Right lobe of liver (tissue), 4 donors: ENCODE measurements at regions not wholly inside any gene's neighbourhood (a gene's known extent, or its start where the extent isn't known, plus 50 kb on each side); places are given as distances from the start of the nearest gene placed in this dataset.

Experiments
- POLR2A ChIP-seq: fragments of 450-650 bp; IDR thresholded peaks from one replicate; pipeline ENCODE4 v1.6.1; 2017; ENCODE audit warnings: antibody characterized with exemption, mild to moderate bottlenecking
- TF ChIP-seq, protein P1 (sequence below), 4 donors: fragments of 200-600 bp in 3 of 4; fragments of 450-650 bp in 1 of 4; IDR thresholded peaks; one replicate each; pipeline versions ENCODE4 v1.5.1 to v1.8.0; 2016 to 2022; ENCODE audit warnings: antibody characterized with exemption in 4 of 4, mild to moderate bottlenecking in 2 of 4
- donor health status: DM: no; HTN: no; CAD: no.
- donor health status: DM: no; HTN: no; CAD: no.
- donor health status: DM: no; HTN: yes; CAD: no.

DNA sequence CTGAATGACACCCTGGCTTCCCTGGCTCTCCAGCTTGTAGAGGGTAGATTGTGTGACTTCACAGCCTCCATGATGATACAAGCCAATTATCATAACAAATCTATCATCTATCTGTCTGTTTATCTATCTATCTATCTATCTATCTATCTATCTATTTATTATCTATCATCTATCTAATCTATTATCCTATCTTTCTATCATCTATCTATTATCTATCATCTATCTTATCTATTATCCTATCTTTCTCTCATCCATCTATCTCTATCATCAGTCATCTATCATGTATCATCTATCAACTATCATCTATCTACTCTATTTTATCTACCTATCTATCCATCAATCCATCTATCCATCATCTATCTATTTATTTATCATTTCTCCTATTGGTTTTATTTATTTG, 361.8 kb downstream of the RNF144A start:
- TF ChIP-seq, protein P1, sequence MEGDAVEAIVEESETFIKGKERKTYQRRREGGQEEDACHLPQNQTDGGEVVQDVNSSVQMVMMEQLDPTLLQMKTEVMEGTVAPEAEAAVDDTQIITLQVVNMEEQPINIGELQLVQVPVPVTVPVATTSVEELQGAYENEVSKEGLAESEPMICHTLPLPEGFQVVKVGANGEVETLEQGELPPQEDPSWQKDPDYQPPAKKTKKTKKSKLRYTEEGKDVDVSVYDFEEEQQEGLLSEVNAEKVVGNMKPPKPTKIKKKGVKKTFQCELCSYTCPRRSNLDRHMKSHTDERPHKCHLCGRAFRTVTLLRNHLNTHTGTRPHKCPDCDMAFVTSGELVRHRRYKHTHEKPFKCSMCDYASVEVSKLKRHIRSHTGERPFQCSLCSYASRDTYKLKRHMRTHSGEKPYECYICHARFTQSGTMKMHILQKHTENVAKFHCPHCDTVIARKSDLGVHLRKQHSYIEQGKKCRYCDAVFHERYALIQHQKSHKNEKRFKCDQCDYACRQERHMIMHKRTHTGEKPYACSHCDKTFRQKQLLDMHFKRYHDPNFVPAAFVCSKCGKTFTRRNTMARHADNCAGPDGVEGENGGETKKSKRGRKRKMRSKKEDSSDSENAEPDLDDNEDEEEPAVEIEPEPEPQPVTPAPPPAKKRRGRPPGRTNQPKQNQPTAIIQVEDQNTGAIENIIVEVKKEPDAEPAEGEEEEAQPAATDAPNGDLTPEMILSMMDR (IDR thresholded peaks at IDR 0.05) = no peak
- TF ChIP-seq POLR2A = no peak
